Pancreas (tissue), 10 donors: ENCODE measurements at regions not wholly inside any gene's neighbourhood (a gene's known extent, or its start where the extent isn't known, plus 50 kb on each side); places are given as distances from the start of the nearest gene placed in this dataset.
A peak's percentile ranks its signal among the peaks of the same experiment; 100 is the strongest.

Experiments used
- ATAC-seq, 4 donors: fragments of 200-7000 bp; cut with Tn5 transposase; one replicate each; pipeline versions ENCODE4 v1.8.0 to v1.9.1; 2020; ENCODE audit warnings: mild to moderate bottlenecking in 4 of 4, moderate library complexity in 4 of 4
- DNase-seq, 6 donors: peaks; one replicate each; pipeline ENCODE4 v3.0.0-alpha.2; 2020
- FAIRE-seq: peaks from 2 replicates; lab custom pipeline; 2012; peaks lifted over from hg19 to GRCh38; lab: Jason Lieb, UNC
- H3K27ac ChIP-seq, 4 donors: fragments of 200-600 bp; sonication (generic); 1 replicate in 3 of 4; 2 replicates in 1 of 4; pipeline versions ENCODE4 v1.5.0 to v1.8.0; 2020
- H3K27me3 ChIP-seq, 4 donors: fragments of 200-600 bp; one replicate each; pipeline ENCODE4 v1.8.0; 2021
- H3K36me3 ChIP-seq, 3 donors: fragments of 200-600 bp; sonication (generic) in 1 of 3; one replicate each; pipeline versions ENCODE4 v1.5.0 to v1.8.0; 2020 to 2021
- H3K4me1 ChIP-seq, 3 donors: fragments of 200-600 bp; one replicate each; pipeline ENCODE4 v1.8.0; 2021
- H3K4me3 ChIP-seq, 4 donors: fragments of 200-600 bp; sonication (generic) in 2 of 4; one replicate each; pipeline versions ENCODE4 v1.5.0 to v1.8.0; 2020 to 2021
- H3K9me3 ChIP-seq, 4 donors: fragments of 200-600 bp; one replicate each; pipeline ENCODE4 v1.8.0; 2021
- CTCF ChIP-seq, 4 donors: fragments of 200-600 bp; sonication (generic) in 3 of 4; IDR thresholded peaks; one replicate each; pipeline versions ENCODE4 v1.5.0 to v1.8.0; 2021; ENCODE audit warnings: antibody characterized with exemption in 4 of 4
- WGBS, 2 donors: extraction: QIAGEN DNeasy Blood & Tissue Kit; methylation state at CpG; one replicate each; pipeline ENCODE4 v1.1.7; 2013; 5-methylcytosine and 5-hydroxymethylcytosine counted together
- intact Hi-C, 3 donors: fragments of 100-400 bp; cut with DNase I; formaldehyde crosslinking; loops; one replicate each; pipeline versions ENCODE4 v1.11.1 to v1.14.2; 2022
- donor health status: healthy with polysubstance abuse.
- donor health status: DM: no; HTN: no; CAD: no; lungs with moderate emphysema.
- donor health status: DM: no; HTN: no; CAD: no.
- donor health status: control.
- donor health status: control.
- donor health status: Bipolar disorder and iron deficiency.
- donor health status: DM: yes; HTN: yes; CAD: no.
- donor health status: DM: no; HTN: no; CAD: no.
- donor health status: DM: no; HTN: no; CAD: no.
- donor health status: DM: yes; HTN: yes; CAD: no.

- ATAC-seq (no peak), DNase-seq (no peak), FAIRE-seq (no peak)
- 79% methylated on average over 2 of the region's 2 CpGs for WGBS, 2 donors
- no peaks in the 10 kb centered on the region for H3K36me3 ChIP-seq
- no peaks in the 10 kb centered on the region for H3K4me1 ChIP-seq
- H3K4me3 ChIP-seq, result no peak overlapping the region
- no peaks in the 10 kb centered on the region for H3K27me3 ChIP-seq
- H3K9me3 ChIP-seq, result no peaks in the 10 kb centered on the region
- intact Hi-C loops, result no loop called here
- no peak overlapping the region for H3K27ac ChIP-seq
- no peak for TF ChIP-seq CTCF (IDR thresholded peaks at IDR 0.05)
Observed at GRCh38 chr4:187307131-187307530, 583.5 kb upstream of the FAT1 start.

- FAIRE-seq, result no peak
- ATAC-seq, result no peak
- Histone ChIP-seq H3K9me3 (no peaks in the 10 kb centered on the region), H3K4me1 (no peaks in the 10 kb centered on the region), H3K27me3 (no peaks in the 10 kb centered on the region), H3K4me3 (no peak overlapping the region), H3K27ac (no peak overlapping the region), H3K36me3 (no peaks in the 10 kb centered on the region)
- no peak for TF ChIP-seq CTCF (IDR thresholded peaks at IDR 0.05)
- 67 to 74% methylated on average over 3 of the region's 3 CpGs for WGBS, 2 donors
- no peak for DNase-seq
- intact Hi-C loops, result no loop called here
Observed at GRCh38 chr4:187309456-187309855, 585.8 kb upstream of the FAT1 start.

GRCh38 chr4:187312299-187312698 is 588.6 kb upstream of the FAT1 start:
- FAIRE-seq (no peak), ATAC-seq (no peak), DNase-seq (no peak)
- Histone ChIP-seq H3K36me3 (no peaks in the 10 kb centered on the region), H3K27me3 (no peaks in the 10 kb centered on the region), H3K4me1 (no peaks in the 10 kb centered on the region), H3K27ac (no peak overlapping the region), H3K4me3 (no peak overlapping the region), H3K9me3 (no peaks in the 10 kb centered on the region)
- intact Hi-C loops, result no loop called here
- no peak for TF ChIP-seq CTCF (IDR thresholded peaks at IDR 0.05)
- 62 to 68% methylated on average over 1 of the region's 1 CpG for WGBS, 2 donors

- Histone ChIP-seq H3K9me3 (no peaks in the 10 kb centered on the region), H3K36me3 (no peaks in the 10 kb centered on the region), H3K27ac (no peak overlapping the region), H3K27me3 (peaks cover 0 to 2% (median 0%) of the 10 kb centered on the region in 4 donors), H3K4me3 (no peak overlapping the region), H3K4me1 (no peaks in the 10 kb centered on the region)
- intact Hi-C loops, result no loop called here
- DNase-seq (peak in 1 of 6 donors; percentile 27), ATAC-seq (no peak), FAIRE-seq (no peak)
- 89 to 90% methylated on average over 6 of the region's 6 CpGs for WGBS, 2 donors
- no peak for TF ChIP-seq CTCF (IDR thresholded peaks at IDR 0.05)
Observed at GRCh38 chr4:187317799-187318198, 594.1 kb upstream of the FAT1 start.

GRCh38 chr4:187321711-187322110 is 598.1 kb upstream of the FAT1 start:
- no peak for ATAC-seq
- 61 to 73% methylated on average over 2 of the region's 2 CpGs for WGBS, 2 donors

More at GRCh38 chr4:187321711-187322110, 598.1 kb upstream of the FAT1 start:
- Histone ChIP-seq H3K27ac (no peak overlapping the region), H3K9me3 (no peaks in the 10 kb centered on the region), H3K27me3 (peaks cover 0 to 2% (median 0%) of the 10 kb centered on the region in 4 donors), H3K4me1 (no peaks in the 10 kb centered on the region), H3K4me3 (no peak overlapping the region), H3K36me3 (no peaks in the 10 kb centered on the region)
- FAIRE-seq, result no peak
- intact Hi-C loops, result no loop called here
- no peak for DNase-seq
- no peak for TF ChIP-seq CTCF (IDR thresholded peaks at IDR 0.05)
